Stimulated activated CD8-positive, alpha-beta memory T cell treated with anti-CD3 and anti-CD28 coated beads, Interleukin-12 subunit alpha, Interleukin-12 subunit beta, amount 100 ng/mL, for 1 hour (primary cell): ENCODE measurements at regions not wholly inside any gene's neighbourhood (a gene's known extent, or its start where the extent isn't known, plus 50 kb on each side); places are given as distances from the start of the nearest gene placed in this dataset.

ENCODE experiments used
- DNase-seq: peaks from one replicate; pipeline ENCODE4 v3.0.0-alpha.2; 2020; ENCODE audit warnings: low read depth

- DNase-seq, result no peak
Observed at GRCh38 chr1:48054232-48054631, 57.0 kb upstream of the TRABD2B start.

GRCh38 chr1:48052923-48053291 is 55.7 kb upstream of the TRABD2B start:
- no peak for DNase-seq

GRCh38 chr1:48051466-48052126 is 54.4 kb upstream of the TRABD2B start:
- DNase-seq, result no peak

GRCh38 chr1:48049823-48050535 is 52.8 kb upstream of the TRABD2B start:
- no peak for DNase-seq

GRCh38 chr1:48048980-48049379 is 51.8 kb upstream of the TRABD2B start:
- no peak for DNase-seq

- DNase-seq, result no peak
Observed at GRCh38 chr1:48048064-48048463, 50.9 kb upstream of the TRABD2B start.

- DNase-seq, result no peak
Observed at GRCh38 chr1:48047116-48047515, 49.9 kb upstream of the TRABD2B start.
